ENCODE measurements at regions not wholly inside any gene's neighbourhood (a gene's known extent, or its start where the extent isn't known, plus 50 kb on each side); places are given as distances from the start of the nearest gene placed in this dataset.

DNA sequence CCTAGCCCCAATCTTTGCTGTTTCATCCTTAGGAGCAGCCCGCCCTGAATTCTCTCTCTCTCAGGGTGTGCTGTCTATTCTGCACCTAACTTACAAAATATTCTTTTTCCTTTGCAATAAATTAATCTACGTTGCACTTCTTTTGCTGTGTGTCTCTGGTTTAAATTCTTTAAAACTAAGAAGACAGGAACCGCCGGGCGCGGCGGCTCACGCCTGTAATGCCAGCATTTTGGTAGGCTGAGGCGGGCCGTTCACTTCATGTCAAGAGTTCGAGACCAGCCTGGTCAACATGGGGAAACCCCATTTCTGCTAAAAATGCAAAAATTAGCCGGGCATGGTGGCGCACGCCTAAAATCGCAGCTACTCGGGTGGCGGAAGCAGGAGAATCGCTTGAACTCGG, 148.5 kb upstream of the PRSS16 start:
- no peak for TF ChIP-seq CTCF (IDR thresholded peaks at IDR 0.05)
- TF ChIP-seq POLR2A (IDR thresholded peaks at IDR 0.05): no peak

All from uterus (tissue), 2 donors.